Mucosa of descending colon (tissue), 3 donors: ENCODE measurements at regions not wholly inside any gene's neighbourhood (a gene's known extent, or its start where the extent isn't known, plus 50 kb on each side); places are given as distances from the start of the nearest gene placed in this dataset.

ENCODE experiments used
- ATAC-seq: fragments of 200-7000 bp; cut with Tn5 transposase; one replicate; pipeline ENCODE4 v1.9.1; 2020; ENCODE audit warnings: mild to moderate bottlenecking, moderate library complexity
- DNase-seq, 3 donors: peaks; one replicate each; pipeline ENCODE4 v3.0.0-alpha.2; 2020
- H3K36me3 ChIP-seq: fragments of 200-600 bp; one replicate; pipeline ENCODE4 v1.8.0; 2021; ENCODE audit warnings: low read depth, mild to moderate bottlenecking
- H3K4me1 ChIP-seq: fragments of 200-600 bp; one replicate; pipeline ENCODE4 v1.8.0; 2021; ENCODE audit warnings: low read depth, mild to moderate bottlenecking
- H3K4me3 ChIP-seq: fragments of 200-600 bp; one replicate; pipeline ENCODE4 v1.8.0; 2021; ENCODE audit warnings: mild to moderate bottlenecking
- H3K9me3 ChIP-seq: fragments of 200-600 bp; one replicate; pipeline ENCODE4 v1.8.0; 2021; ENCODE audit warnings: mild to moderate bottlenecking
- intact Hi-C, 2 donors: fragments of 100-400 bp; cut with DNase I in 1 of 2; cut with micrococcal nuclease in 1 of 2; formaldehyde crosslinking; loops; one replicate each; pipeline versions ENCODE4 v1.11.0 to v1.11.1; 2022; cut with DNase I, micrococcal nuclease
- TF ChIP-seq, protein P1 (sequence below): fragments of 200-600 bp; IDR thresholded peaks from one replicate; pipeline ENCODE4 v1.8.0; 2022; ENCODE audit warnings: antibody characterized with exemption, mild to moderate bottlenecking
- donor health status: DM: no; HTN: no; CAD: no; lungs with moderate emphysema.
- donor health status: DM: no; HTN: no; CAD: no.
- donor health status: DM: no; HTN: yes; CAD: no.

DNA sequence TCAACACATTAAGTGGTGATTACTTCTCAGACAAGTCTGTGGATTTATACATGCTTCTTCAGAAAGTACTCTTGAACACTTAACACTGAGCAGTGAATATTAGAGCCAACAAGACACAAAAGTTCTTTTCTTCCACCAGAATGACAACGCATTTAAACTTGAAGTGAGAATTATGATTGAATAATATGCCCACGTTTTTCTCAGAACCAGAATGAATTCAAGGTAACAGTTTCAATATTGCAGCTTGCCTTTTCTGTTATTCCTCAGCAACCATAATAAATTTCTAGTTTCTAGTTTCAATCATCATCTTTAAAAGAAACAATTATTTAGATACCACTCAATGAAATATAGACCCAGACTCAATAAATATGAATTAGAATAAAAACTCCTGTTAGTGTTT is 547.0 kb downstream of the NUP35 start:
- TF ChIP-seq, protein P1, sequence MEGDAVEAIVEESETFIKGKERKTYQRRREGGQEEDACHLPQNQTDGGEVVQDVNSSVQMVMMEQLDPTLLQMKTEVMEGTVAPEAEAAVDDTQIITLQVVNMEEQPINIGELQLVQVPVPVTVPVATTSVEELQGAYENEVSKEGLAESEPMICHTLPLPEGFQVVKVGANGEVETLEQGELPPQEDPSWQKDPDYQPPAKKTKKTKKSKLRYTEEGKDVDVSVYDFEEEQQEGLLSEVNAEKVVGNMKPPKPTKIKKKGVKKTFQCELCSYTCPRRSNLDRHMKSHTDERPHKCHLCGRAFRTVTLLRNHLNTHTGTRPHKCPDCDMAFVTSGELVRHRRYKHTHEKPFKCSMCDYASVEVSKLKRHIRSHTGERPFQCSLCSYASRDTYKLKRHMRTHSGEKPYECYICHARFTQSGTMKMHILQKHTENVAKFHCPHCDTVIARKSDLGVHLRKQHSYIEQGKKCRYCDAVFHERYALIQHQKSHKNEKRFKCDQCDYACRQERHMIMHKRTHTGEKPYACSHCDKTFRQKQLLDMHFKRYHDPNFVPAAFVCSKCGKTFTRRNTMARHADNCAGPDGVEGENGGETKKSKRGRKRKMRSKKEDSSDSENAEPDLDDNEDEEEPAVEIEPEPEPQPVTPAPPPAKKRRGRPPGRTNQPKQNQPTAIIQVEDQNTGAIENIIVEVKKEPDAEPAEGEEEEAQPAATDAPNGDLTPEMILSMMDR: no peak
- Histone ChIP-seq H3K4me1 (no peaks in the 10 kb centered on the region), H3K9me3 (no peaks in the 10 kb centered on the region), H3K4me3 (no peak overlapping the region), H3K36me3 (no peaks in the 10 kb centered on the region)
- intact Hi-C loops: no loop called here
- ATAC-seq (no peak), DNase-seq (no peak)

DNA sequence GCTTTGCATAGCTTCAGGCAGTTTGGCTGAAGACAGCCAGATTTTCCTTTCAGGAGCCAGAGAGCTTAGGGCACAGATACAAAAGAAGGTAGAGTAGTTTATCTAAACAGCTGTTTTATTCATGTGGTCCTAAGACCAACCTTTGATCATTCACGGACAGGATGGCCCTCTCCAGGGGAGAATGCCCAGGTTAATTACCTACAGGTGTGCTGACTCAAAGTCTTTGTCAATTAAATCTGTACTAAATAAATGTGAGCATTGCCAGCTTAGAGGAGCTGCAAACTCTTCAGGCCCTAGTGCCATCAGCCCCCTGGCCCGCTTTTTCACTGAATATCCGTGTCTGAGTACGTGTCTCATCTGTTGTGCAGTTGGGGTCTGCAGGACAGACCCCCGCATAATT is 554.7 kb downstream of the NUP35 start:
- intact Hi-C loops: no loop called here
- ATAC-seq: no peak

DNA sequence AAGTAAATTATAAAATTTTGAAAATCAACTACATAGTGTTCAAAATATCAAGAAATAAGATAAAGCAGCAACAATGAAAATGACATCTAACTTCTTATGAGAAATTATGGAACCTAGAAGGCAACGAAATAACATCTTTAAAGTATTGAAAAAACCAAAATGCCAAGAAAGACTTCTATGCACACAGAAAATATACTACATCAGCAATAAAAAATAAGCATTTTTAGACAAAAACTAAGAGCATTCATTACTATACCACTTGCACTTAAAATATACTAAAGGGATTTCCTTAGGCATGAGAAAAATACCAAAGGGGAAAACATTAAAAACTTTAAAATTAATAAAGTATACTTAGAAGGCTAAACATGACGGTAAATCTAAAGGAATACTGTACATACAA is 556.3 kb downstream of the NUP35 start:
- Histone ChIP-seq H3K4me3 (no peak overlapping the region), H3K36me3 (no peaks in the 10 kb centered on the region), H3K9me3 (peaks cover 7% of the 10 kb centered on the region), H3K4me1 (no peaks in the 10 kb centered on the region)
- DNase-seq: no peak
- TF ChIP-seq, protein P1: no peak
- ATAC-seq: no peak
- intact Hi-C loops: no loop called here

More for the DNA sequence above, 554.7 kb downstream of the NUP35 start:
- Histone ChIP-seq H3K9me3 (peaks cover 4% of the 10 kb centered on the region), H3K4me1 (no peaks in the 10 kb centered on the region), H3K4me3 (no peak overlapping the region), H3K36me3 (no peaks in the 10 kb centered on the region)
- TF ChIP-seq, protein P1: no peak
- no peak for DNase-seq

DNA sequence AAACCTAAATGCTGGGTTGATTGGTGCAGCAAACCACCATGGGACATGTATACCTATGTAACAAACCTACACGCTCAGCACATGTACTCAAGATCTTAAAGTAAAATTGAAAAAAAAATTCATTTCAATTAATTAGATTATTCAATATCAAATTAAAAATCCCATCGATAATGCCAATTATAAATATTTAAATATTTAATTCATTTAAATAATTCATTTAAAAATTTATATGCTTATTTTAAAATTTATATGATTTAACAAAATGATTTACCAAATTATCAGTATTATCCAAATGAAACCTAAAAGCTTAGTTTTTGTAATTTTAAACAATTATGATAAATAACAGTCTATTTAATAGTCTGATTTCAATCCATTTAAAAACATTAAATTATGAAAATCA is 560.4 kb downstream of the NUP35 start:
- Histone ChIP-seq H3K9me3 (peaks cover 7% of the 10 kb centered on the region), H3K4me1 (no peaks in the 10 kb centered on the region), H3K4me3 (no peak overlapping the region), H3K36me3 (no peaks in the 10 kb centered on the region)
- DNase-seq (no peak), ATAC-seq (no peak)
- TF ChIP-seq, protein P1: no peak
- intact Hi-C loops: no loop called here

- intact Hi-C loops: no loop called here
- Histone ChIP-seq H3K36me3 (no peaks in the 10 kb centered on the region), H3K4me3 (no peak overlapping the region), H3K4me1 (no peaks in the 10 kb centered on the region), H3K9me3 (peaks cover 12% of the 10 kb centered on the region)
- no peak for ATAC-seq
- TF ChIP-seq, protein P1: no peak
- DNase-seq: no peak
Measured at GRCh38 chr2:183696028-183696427, 571.8 kb downstream of the NUP35 start.

- no peaks in the 10 kb centered on the region for H3K4me1 ChIP-seq
- intact Hi-C loops: no loop called here
- H3K9me3 ChIP-seq: no peaks in the 10 kb centered on the region
- TF ChIP-seq, protein P1: no peak
- H3K36me3 ChIP-seq: no peaks in the 10 kb centered on the region
- no peak overlapping the region for H3K4me3 ChIP-seq
- no peak for DNase-seq
- ATAC-seq: no peak
Measured at GRCh38 chr2:183709829-183710228, 585.6 kb downstream of the NUP35 start.
